Effector CD8-positive, alpha-beta T cell (primary cell): ENCODE measurements at regions not wholly inside any gene's neighbourhood (a gene's known extent, or its start where the extent isn't known, plus 50 kb on each side); places are given as distances from the start of the nearest gene placed in this dataset.
A peak's percentile ranks its signal among the peaks of the same experiment; 100 is the strongest.
"Not testable (repeated sequence)": the region's sequence is repeated elsewhere in the genome, so short reads cannot be mapped to it uniquely, and the experiment has no call there.

ENCODE experiments used
- DNase-seq: peaks from one replicate; lab custom pipeline; 2025; lab: John Stamatoyannopoulos, UW

DNA sequence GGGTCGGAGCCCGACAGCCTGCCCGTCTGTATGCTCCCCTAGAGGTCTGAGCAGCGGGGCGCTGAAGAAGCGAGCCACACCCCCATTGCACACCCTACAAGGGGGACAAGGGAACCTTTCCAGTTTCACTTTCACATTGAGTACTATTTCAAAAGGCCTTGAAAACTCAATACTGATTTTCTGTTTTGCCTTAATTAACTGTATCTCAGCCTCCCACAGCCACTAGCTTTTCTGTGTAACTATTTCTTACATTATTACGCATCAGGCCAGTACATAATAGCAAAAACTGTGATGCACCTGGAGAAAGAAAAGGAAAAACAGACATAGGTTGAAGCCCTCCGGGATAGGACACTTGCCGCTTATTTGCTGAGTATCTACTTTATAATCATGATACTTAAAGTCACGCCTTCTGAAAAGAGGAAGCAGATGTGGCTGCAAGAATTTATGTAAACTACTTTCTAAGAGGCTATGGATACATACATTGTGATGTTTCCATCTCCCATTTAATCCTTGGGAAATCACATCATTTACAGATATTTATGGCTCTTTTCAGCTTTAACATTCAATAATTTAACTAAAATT lies 1719.5 kb downstream of the MRPL39 start:
- peak; percentile 12 for DNase-seq

DNA sequence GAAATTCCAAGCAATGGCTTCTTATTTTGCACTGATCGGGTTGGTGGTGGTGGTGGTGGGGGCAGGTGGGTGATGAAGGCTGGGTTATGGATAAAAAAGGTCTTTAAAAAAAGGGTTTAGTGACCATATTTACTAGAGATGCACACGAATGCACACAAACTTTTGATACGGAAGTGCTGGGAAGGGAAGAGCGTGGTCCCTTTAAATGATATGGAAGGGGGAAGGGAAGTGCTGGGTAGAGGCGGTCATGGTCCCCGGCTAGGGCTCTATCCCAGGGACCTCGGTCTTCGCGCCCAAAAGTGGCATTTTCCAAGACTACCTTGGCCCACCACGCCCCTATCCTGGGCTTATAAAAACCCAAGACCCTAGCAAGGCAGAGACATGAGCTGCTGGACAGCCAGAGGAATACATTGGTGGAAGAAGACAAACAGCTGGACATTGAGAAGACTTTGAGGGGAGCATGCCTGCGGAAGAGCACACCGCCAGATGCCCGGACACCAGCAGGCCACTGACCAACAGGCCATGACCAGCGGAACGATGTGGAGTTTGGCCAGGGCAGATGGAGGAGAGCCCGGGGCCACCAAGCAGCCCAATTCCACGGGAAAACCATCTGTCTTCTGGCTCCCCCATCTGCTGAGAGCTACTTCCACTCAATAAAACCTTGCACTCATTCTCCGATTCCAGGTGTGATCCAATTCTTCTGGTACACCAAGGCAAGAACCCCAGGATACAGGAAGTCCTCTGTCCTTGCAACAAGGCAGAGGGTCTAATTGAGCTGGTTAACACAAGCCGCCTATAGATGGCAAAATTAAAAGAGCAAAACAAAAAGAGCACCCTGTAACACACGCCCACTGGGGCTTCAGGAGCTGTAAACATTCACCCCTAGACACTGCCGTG lies 1720.2 kb downstream of the MRPL39 start:
- no peak for DNase-seq

DNA sequence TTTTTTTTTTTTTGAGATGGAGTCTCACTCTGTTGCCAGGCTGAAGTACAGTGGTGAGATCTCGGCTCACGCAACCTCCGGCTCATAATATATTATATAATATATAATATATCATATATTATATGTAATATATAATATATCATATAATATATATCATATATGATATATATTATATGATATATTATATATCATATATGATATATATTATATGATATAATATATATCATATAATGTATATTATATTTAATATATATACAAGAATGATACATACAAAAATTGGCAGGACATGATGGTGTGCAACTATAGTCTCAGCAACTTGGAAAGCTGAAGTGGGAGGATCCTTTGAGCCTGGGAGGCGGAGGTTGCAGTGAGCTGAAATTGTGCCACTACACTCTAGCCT lies 1725.5 kb downstream of the MRPL39 start:
- DNase-seq: no peak

- DNase-seq: no peak
Measured at GRCh38 chr21:23876925-23877558, 1730.2 kb downstream of the MRPL39 start.

DNA sequence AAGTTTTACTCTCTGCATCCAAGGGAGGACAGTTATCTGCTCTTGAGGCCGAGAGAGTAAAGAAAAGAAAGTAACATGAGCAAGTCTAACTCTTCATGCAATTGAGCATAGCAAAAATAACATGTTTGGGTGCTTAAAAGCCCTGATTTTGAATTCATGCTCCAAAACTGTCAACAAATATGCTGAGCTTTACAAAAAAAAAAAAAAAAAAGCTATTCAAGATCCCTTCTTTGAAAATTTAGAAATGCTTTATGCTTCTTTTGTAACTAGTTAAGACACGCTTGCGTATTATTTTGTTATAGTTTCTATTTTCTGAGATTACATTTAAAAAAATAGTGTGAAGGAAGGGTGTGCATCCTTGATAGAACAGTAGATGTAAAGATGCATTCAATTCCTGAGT lies 1733.0 kb downstream of the MRPL39 start:
- DNase-seq: no peak

- no peak for DNase-seq
Measured at GRCh38 chr21:23861911-23862504, 1745.3 kb downstream of the MRPL39 start.

- DNase-seq: no peak
Measured at GRCh38 chr21:23858878-23859277, 1748.4 kb downstream of the MRPL39 start.

- no peak for DNase-seq
Measured at GRCh38 chr21:23853796-23854379, 1753.4 kb downstream of the MRPL39 start.

- DNase-seq: no peak
Measured at GRCh38 chr21:23837564-23837963, 1769.7 kb downstream of the MRPL39 start.

GRCh38 chr21:23822760-23823159 lies 1784.5 kb downstream of the MRPL39 start:
- DNase-seq: no peak

GRCh38 chr21:23817337-23817736 lies 1789.9 kb downstream of the MRPL39 start:
- DNase-seq: no peak

- DNase-seq: no peak
Measured at GRCh38 chr21:23812485-23812884, 1794.8 kb downstream of the MRPL39 start.

- DNase-seq: no peak
Measured at GRCh38 chr21:23811805-23812204, 1795.5 kb downstream of the MRPL39 start.

GRCh38 chr21:23809573-23809972 lies 1797.7 kb downstream of the MRPL39 start:
- no peak for DNase-seq

GRCh38 chr21:23806966-23807548 lies 1800.2 kb downstream of the MRPL39 start:
- not testable (repeated sequence) for DNase-seq

GRCh38 chr21:23804866-23805265 lies 1802.4 kb downstream of the MRPL39 start:
- no peak for DNase-seq

GRCh38 chr21:23801292-23801691 lies 1806.0 kb downstream of the MRPL39 start:
- DNase-seq: no peak

GRCh38 chr21:23799376-23799775 lies 1807.9 kb downstream of the MRPL39 start:
- DNase-seq: no peak

DNA sequence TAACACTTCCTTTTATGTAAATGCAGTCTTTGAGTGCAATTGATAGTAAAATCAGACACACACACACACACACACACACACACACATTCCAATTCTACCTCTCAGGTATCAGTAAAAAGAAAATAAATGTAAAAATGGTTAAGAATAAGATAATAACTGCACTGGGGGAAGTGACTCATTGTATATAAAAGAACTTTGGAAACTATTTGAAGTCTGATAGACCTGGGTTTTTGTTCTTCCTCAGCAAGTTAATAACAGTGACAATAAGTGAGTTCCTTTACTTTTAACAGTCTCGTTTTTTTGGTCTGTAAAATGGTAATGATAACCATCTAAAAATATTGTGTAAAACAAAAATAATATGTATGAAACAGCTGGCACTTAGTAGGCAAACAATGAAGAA lies 1815.0 kb downstream of the MRPL39 start:
- DNase-seq: no peak

- no peak for DNase-seq
Measured at GRCh38 chr21:23789864-23790263, 1817.4 kb downstream of the MRPL39 start.

DNA sequence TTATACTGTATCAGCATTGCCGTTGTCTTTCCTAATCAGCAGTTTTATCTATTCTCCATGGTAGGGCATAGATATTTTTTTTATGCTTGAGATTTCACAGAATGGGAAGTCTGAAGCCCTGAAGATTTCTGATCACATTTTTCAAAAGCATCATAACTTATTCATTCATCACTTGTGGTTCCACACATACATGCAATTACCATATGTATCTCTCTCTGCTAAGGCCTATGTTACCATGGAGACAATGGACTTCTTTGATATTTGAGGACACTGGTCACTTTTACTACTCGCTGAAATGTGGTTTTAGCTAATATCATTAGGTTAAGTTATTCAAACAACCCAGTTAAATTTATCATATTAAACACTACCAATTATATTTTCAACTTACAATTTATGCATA lies 1827.0 kb downstream of the MRPL39 start:
- no peak for DNase-seq

DNA sequence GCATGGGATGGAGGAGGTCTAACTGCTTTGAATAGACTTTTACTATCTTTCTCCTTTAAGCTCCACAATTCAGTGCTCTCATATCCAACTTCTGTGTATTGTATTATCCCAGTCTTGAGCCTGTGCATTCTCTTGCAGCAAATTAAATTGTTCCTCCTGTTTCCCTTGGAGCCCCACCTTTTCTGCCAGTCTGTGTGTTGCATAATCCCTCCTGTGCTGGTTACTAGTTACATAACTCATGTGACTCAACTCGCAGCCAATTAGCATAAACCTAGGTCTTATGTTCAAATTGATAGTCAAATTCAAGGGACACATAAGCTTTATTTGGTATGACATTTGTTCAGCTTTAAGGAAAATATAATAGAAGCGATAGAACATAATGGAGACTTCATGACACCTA lies 1863.5 kb downstream of the MRPL39 start:
- no peak for DNase-seq
